ENCODE measurements at regions not wholly inside any gene's neighbourhood (a gene's known extent, or its start where the extent isn't known, plus 50 kb on each side); places are given as distances from the start of the nearest gene placed in this dataset.
"Not testable (repeated sequence)": the region's sequence is repeated elsewhere in the genome, so short reads cannot be mapped to it uniquely, and the experiment has no call there.

DNA sequence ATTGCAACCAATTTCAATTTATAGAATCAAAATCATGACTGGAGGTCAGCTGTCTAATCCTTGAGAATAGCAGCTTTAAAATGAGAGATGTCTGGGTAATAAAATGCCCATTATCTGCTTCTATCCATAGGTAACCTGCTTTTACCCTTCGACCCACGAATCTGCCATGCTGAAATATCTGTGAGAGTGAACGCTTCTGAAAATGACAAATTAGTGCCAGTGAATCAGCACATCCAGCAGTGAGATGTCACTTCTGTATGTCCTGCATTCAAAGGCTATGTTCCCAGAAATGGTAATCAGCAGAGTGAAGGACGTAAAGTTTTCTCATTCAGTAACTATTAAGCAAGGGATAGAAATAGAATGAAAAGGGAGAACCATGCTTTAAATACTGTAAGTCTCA is 532.4 kb upstream of the ITGA1 start:
- ATAC-seq: no peak

- no peak for ATAC-seq
Observed at GRCh38 chr5:52262844-52263243, 524.9 kb upstream of the ITGA1 start.

DNA sequence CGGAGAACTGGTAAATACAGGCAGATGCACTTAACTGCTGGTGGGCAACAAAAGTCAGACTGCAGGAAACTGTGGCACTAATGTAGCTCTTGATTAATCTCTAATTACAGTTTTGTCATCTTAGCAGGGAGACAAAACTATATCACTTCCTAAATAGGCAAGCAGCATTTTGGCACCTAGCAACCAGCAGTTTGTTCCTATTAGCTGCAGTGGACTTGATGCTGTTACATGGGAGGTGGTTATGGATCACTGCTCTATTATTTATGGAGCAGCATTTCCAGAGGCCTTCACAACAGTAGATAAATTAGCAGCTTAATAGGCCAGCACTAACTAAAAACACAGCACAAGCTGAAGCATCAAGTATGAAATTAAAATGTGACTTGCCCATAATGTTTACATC is 518.3 kb upstream of the ITGA1 start:
- ATAC-seq: no peak

DNA sequence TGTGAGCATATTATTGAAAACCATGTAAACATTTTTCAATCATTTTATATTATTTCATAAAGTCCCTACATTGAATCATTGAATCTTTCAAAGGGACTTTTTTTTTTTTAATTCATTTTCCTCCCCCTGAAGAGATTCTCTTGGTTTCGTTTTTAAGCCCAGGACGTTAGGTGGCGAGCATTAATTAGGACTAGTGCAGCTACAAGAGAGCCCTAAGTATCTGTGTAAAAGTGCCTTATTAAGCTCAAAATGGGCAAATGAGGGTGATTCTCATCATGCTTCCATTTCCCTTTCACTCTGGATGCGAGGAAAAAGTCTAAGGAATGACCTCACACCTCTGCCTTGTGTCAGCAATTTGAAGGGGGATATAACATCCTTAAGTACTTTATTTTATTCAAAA is 517.9 kb upstream of the ITGA1 start:
- ATAC-seq: no peak

- ATAC-seq: no peak
Observed at GRCh38 chr5:52275639-52276038, 512.1 kb upstream of the ITGA1 start.

- ATAC-seq: no peak
Observed at GRCh38 chr5:52277101-52277500, 510.6 kb upstream of the ITGA1 start.

GRCh38 chr5:52282647-52283046 is 505.1 kb upstream of the ITGA1 start:
- no peak for ATAC-seq

- no peak for ATAC-seq
Observed at GRCh38 chr5:52283221-52283620, 504.5 kb upstream of the ITGA1 start.

DNA sequence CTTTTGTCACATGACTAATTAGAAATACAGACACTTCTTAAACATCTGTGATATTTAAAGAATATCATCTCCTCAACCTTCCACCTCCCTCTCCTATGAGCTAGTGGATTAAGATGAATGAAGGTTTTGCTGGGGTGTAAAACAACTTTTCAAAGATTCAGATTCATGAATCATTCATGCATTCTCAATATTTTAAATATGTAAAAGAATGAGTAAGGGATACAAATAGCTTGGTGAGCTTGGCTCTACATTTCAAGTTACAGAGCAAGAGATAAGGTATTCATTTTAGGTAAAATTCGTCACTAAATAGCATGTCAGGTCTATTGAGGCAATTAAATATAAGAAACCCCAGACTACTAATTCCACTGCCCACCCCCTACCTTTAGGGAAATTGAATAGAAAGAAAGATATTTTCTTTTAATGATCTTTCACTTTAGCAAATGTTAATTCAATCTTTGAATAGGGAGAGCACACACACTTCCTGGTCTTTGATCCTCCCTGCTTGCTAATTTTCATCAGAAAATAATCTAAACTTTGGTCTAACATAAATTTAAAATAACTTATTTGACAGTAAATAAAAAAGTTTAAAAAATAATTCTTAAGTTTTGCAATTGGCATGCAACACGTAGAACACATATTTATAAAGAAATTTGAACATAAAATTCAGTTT is 486.9 kb upstream of the ITGA1 start:
- ATAC-seq: no peak

- not testable (repeated sequence) for ATAC-seq
Observed at GRCh38 chr5:52304816-52305215, 482.9 kb upstream of the ITGA1 start.

DNA sequence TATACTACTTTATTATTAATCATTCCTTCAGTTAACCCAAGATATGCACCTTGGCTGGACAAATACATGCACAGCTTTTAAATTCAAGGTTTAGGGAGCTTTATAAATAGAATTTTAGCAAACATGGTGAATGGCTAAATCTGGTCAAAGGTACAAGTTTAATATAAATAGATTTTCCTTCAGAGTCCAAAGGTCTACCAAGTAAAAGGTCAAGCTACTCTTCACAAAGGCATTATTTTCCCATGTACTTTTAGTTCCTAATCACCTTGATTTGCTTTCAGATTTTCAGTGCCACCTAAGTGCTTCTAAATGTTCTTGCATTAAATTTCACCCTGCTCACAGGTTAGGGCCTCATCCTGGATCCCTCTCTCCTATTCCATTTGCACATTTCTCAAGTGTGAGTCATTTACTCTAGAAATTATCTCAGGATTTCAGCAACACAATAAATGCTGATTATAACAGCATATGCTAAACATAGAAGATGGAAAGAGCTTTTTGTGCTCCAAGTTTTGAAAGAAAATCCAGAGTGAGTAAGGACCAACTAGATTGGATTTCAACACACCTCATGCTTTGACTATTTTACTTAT is 459.4 kb upstream of the ITGA1 start:
- no peak for ATAC-seq

DNA sequence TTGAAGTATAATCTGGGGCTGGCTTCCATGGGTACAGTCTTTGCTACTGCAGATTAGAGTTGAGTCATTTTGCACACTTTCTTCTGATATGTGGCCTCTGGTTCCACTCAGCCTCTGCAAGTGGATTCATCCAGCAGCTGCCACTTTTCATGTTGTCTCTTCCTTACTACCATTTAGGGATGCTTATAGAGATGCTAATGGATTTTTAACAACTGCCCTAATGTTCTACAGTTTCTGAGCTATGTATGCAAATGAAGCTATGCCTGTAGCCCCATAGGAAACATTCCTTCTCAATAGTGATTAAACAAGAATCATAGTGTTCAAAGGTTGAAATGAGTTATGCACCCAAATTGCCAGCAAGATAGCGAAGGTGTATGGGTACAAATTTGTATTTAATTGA is 456.0 kb upstream of the ITGA1 start:
- no peak for ATAC-seq

DNA sequence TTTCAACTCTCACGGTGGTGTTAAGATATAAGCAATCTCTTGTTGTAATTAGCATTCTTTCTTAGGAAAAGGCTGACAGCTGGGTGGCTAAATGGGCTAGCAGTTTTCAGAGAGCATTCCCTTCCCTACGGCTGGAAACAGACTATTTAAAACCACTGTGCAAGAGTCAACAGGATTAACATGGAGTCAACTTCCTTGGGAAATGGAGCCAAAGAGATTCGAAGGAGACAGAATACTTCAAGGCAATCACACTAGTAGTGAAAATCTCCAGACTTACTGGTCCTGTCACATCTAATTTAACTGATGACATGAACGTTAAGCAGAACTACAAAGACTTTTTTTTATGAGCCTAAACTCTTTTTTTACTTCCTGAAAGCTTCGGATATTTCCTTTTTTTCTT is 453.3 kb upstream of the ITGA1 start:
- ATAC-seq: no peak

- ATAC-seq: no peak
Observed at GRCh38 chr5:52339285-52339684, 448.4 kb upstream of the ITGA1 start.

DNA sequence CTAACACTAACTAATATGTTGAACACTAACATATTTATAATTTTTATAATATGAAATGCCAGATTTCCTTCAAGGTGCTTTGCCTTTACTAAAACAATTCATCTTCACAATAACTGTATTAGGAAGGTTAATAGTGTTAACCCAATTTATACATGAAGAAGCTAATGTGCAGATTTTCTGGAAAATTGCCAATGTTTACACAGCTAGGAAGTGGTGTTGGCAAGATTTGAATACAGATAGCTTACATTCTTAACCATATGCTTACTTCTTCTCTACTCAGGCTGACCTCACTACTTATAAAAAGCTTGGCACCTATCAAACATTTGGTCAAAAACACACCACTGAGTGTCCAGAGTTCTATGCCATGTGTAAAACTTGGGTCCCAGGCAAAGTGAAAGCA is 445.4 kb upstream of the ITGA1 start:
- no peak for ATAC-seq

DNA sequence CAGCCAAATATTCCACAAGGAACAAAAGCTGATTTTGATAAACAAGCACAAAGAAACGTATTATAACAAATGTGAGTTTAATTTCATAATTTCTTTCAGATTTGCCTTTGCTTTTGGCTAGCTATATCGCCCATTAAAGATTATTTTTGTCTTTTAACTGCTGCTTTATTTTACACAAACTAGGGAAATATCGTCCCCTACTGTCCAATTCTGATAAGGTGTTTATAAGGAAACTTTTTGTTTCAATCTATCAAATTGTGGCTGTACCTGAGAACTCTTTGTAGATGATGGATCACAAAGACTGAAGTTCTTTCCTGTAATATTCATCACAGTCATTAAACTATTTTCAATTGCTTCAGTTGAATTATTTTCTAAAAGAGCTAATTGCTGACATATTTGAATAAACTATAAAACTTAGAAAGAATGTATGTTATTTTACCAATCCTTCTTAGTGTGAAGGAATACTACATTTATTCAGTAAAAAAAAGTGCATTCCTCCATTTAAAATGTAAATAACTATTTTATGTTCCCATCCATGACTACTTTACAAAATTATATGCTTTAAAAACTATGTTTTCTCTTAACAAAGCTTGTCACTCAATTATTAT is 431.3 kb upstream of the ITGA1 start:
- no peak for ATAC-seq

DNA sequence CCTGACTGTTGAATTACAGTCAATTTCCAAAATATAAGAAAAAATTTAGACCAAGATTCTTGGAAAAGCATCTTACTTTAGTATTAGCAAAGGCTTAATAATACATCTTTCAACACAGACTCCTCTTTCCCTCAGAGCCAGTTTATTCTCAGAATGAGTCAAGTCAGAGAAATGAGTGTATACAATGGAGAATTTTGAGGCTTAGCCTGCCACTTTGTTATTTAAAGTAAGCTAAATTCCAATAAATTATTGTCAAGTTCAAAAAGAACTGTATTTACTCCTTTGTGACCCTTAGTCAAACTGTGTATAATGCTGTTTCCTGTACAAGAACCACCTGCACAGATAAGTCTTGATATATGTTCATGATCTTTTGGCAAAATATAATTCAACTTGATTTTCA is 428.5 kb upstream of the ITGA1 start:
- no peak for ATAC-seq

GRCh38 chr5:52360985-52361384 is 426.7 kb upstream of the ITGA1 start:
- no peak for ATAC-seq

- ATAC-seq: no peak
Observed at GRCh38 chr5:52374286-52374685, 413.4 kb upstream of the ITGA1 start.

GRCh38 chr5:52375969-52376368 is 411.7 kb upstream of the ITGA1 start:
- ATAC-seq: no peak

- ATAC-seq: no peak
Observed at GRCh38 chr5:52376592-52376991, 411.1 kb upstream of the ITGA1 start.

- ATAC-seq: no peak
Observed at GRCh38 chr5:52378237-52378636, 409.5 kb upstream of the ITGA1 start.

- ATAC-seq: no peak
Observed at GRCh38 chr5:52388349-52388748, 399.4 kb upstream of the ITGA1 start.

DNA sequence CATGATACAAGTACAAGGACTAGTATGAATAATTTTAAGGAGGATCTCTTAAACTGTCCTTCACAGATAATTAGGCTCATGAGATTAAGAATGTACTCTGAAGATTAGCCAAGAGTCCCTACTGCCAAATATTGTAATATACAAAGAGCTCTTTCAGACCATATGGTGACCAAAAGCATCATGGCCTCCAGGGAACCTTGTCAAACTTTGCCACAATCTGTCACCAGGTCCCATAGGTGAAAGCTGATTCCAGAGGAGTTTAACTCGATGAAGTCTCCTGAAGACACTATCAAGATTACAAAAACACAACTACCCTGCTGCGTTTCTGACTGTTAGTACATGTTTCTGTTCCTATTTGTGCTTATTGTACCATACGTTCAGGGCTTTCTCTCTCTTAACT is 395.4 kb upstream of the ITGA1 start:
- no peak for ATAC-seq

DNA sequence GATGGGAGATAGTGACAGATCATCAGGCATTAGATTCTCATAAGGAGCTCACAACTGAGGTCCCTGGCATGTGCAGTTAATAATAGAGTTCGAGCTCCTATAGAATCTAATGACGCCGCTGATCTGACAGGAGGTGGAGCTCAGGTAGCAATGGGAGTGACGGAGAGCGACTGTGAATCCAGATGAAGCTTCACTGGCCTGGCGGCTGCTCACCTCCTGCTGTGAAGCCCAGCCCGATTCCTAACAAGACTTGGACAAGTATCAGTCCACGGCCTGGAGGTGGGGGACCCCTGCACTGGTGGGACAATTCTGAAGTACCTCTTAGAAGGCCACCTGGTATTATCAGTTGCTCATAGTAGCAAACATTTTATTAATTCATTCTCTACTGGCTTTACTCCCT is 377.9 kb upstream of the ITGA1 start:
- no peak for ATAC-seq
